ENCODE measurements at regions not wholly inside any gene's neighbourhood (a gene's known extent, or its start where the extent isn't known, plus 50 kb on each side); places are given as distances from the start of the nearest gene placed in this dataset.

- Histone ChIP-seq H3K27me3 (ENCODE audit: control insufficient read depth in 2 of 2, insufficient read depth in 2 of 2, low read length in 2 of 2) (no peaks in the 10 kb centered on the region), H3K4me3 (no peak overlapping the region), H3K4me1 (replicated peaks in 1 of 2; ENCODE audit: control insufficient read depth in 2 of 2, insufficient read depth in 2 of 2, low read length in 2 of 2) (no peaks in the 10 kb centered on the region; a peak in 1 of 5 replicates), H4K20me1 (replicated peaks; ENCODE audit: control insufficient read depth, insufficient read depth, low read length) (no peaks in the 10 kb centered on the region), H3K9me3 (replicated peaks; ENCODE audit: control insufficient read depth, insufficient read depth, low read depth, low read length) (peaks cover 2% of the 10 kb centered on the region; the same call in 1 of the 2 replicates), H3K9ac (ENCODE audit: insufficient read depth in 1 of 2, low read depth in 2 of 2, low read length in 2 of 2) (no peak overlapping the region), H2AFZ (ENCODE audit: low read depth, low read length) (no peak overlapping the region), H3K36me3 (ENCODE audit: control insufficient read depth, insufficient read depth, low read length) (peaks cover 5% of the 10 kb centered on the region; the same call in 1 of the 3 replicates), H3K9me1 (ENCODE audit: control insufficient read depth, insufficient read depth, low read length) (peaks cover 3% of the 10 kb centered on the region), H3K79me2 (ENCODE audit: control insufficient read depth, insufficient read depth, low read length) (no peaks in the 10 kb centered on the region), H3K27ac (ENCODE audit: extremely low read depth, low read depth, low read length) (no peak overlapping the region), H3K4me2 (ENCODE audit: insufficient read depth, low read length) (no peak overlapping the region)
- POLR2A ChIA-PET: no interaction called here
- FAIRE-seq (no peak), DNase-seq (ENCODE audit: extremely low read depth in 1 of 4, low spot score in 3 of 4) (no peak), ATAC-seq (no peak)
- in situ Hi-C loops (cut with MboI) (no loop called here), intact Hi-C loops (cut with micrococcal nuclease) (no loop called here)
- BruUV-seq (replicated peaks): no TSS peak
- TF ChIP-seq HDAC1 (IDR thresholded peaks at IDR 0.05): no peak
- no peak for TF ChIP-seq BRD4 (IDR thresholded peaks at IDR 0.05)
- WGBS (ENCODE audit: insufficient coverage, low coverage, missing lambda C conversion rate): 68% methylated on average over 5 of the region's 5 CpGs
- CTCF ChIA-PET (ENCODE audit: low intra/inter-chr PET ratio): interaction anchor here (0.6 kb wide), 1 partner anchor 1088 kb away, joined by 3 read pairs; no protein-coding TSS in a partner anchor
Measured at GRCh38 chr4:79248610-79249009, 77.3 kb downstream of the NAA11 start.

- H3K27me3 ChIP-seq (ENCODE audit: control insufficient read depth in 2 of 2, insufficient read depth in 2 of 2, low read length in 2 of 2): no peaks in the 10 kb centered on the region
- no peaks in the 10 kb centered on the region for H4K20me1 ChIP-seq (replicated peaks; ENCODE audit: control insufficient read depth, insufficient read depth, low read length)
- H2AFZ ChIP-seq (ENCODE audit: low read depth, low read length): no peak overlapping the region
- DNase-seq (ENCODE audit: extremely low read depth in 1 of 4, low spot score in 3 of 4) (no peak), FAIRE-seq (no peak), ATAC-seq (no peak)
- no peak overlapping the region for H3K4me3 ChIP-seq
- H3K9ac ChIP-seq (ENCODE audit: insufficient read depth in 1 of 2, low read depth in 2 of 2, low read length in 2 of 2): no peak overlapping the region
- H3K4me1 ChIP-seq (replicated peaks in 1 of 2; ENCODE audit: control insufficient read depth in 2 of 2, insufficient read depth in 2 of 2, low read length in 2 of 2): no peaks in the 10 kb centered on the region
- intact Hi-C loops (cut with micrococcal nuclease): no loop called here
- in situ Hi-C loops (cut with MboI): no loop called here
- H3K79me2 ChIP-seq (ENCODE audit: control insufficient read depth, insufficient read depth, low read length): no peaks in the 10 kb centered on the region
- no peak overlapping the region for H3K27ac ChIP-seq (ENCODE audit: extremely low read depth, low read depth, low read length)
- H3K9me1 ChIP-seq (ENCODE audit: control insufficient read depth, insufficient read depth, low read length): peaks cover 3% of the 10 kb centered on the region
- no TSS peak for BruUV-seq (replicated peaks)
- peaks cover 2% of the 10 kb centered on the region; the same call in 1 of the 2 replicates for H3K9me3 ChIP-seq (replicated peaks; ENCODE audit: control insufficient read depth, insufficient read depth, low read depth, low read length)
- no peak overlapping the region for H3K4me2 ChIP-seq (ENCODE audit: insufficient read depth, low read length)
- CTCF ChIA-PET (ENCODE audit: low intra/inter-chr PET ratio): no interaction called here
- POLR2A ChIA-PET: no interaction called here
- 70% methylated on average over 6 of the region's 6 CpGs for whole genome bisulfite sequencing (ENCODE audit: insufficient coverage, low coverage, missing lambda C conversion rate)
- H3K36me3 ChIP-seq (ENCODE audit: control insufficient read depth, insufficient read depth, low read length): peaks cover 5% of the 10 kb centered on the region; the same call in 1 of the 3 replicates
- no peak for TF ChIP-seq CUX1 (CRISPR knock-in tag; IDR thresholded peaks at IDR 0.05)
- no peak for TF ChIP-seq ZNF583 (CRISPR knock-in tag; IDR thresholded peaks at IDR 0.05)
- no peak for TF ChIP-seq PRPF4 (IDR thresholded peaks at IDR 0.05; ENCODE audit: insufficient read depth, low read depth, low read length, poor library complexity, severe bottlenecking)
- no peak for TF ChIP-seq ZNF512 (tag; IDR thresholded peaks at IDR 0.05)
- no peak for TF ChIP-seq MCM7 (IDR thresholded peaks at IDR 0.05)
- TF ChIP-seq LEF1 (IDR thresholded peaks at IDR 0.05): no peak
- TF ChIP-seq MEF2A (IDR thresholded peaks at IDR 0.05; ENCODE audit: control insufficient read depth, low read depth, low read length): no peak
- TF ChIP-seq KLF1 (tag; IDR thresholded peaks at IDR 0.05): no peak
Measured at GRCh38 chr4:79247695-79248394, 78.0 kb downstream of the NAA11 start.

All from K562 (cell line).